B cell (primary cell): ENCODE measurements at regions not wholly inside any gene's neighbourhood (a gene's known extent, or its start where the extent isn't known, plus 50 kb on each side); places are given as distances from the start of the nearest gene placed in this dataset.

ENCODE experiments used
- ATAC-seq: fragments of 200-7000 bp; cut with Tn5 transposase; one replicate; pipeline ENCODE4 v1.10.0; 2021; ENCODE audit warnings: low read depth, mild to moderate bottlenecking, moderate number of reproducible peaks, moderate library complexity
- CTCF ChIA-PET: fragments of 350-600 bp; sonication (Branson Sonifier 250); formaldehyde crosslinking; loops from one replicate; lab custom pipeline; 2021; ENCODE audit warnings: antibody characterized with exemption, inconsistent platforms; lab: Charles Lee
- POLR2A ChIA-PET: fragments of 350-600 bp; sonication (Branson Sonifier 250); formaldehyde crosslinking; loops from one replicate; lab custom pipeline; 2021; ENCODE audit warnings: antibody characterized with exemption; lab: Charles Lee
- DNase-seq: peaks from one replicate; pipeline ENCODE4 v3.0.0; 2013
- H2AFZ ChIP-seq: 2 replicates; pipeline ENCODE4 v1.6.1; 2012; ENCODE audit warnings: mild to moderate bottlenecking, low read depth, low read length; ENCODE audit not compliant: insufficient read depth, poor library complexity, severe bottlenecking
- H3K27ac ChIP-seq, 2 donors: 1 replicate in 1 of 2; 2 replicates in 1 of 2; pipeline ENCODE4 v1.5.1; 2012 to 2013; ENCODE audit warnings: low read length in 2 of 2, mild to moderate bottlenecking in 2 of 2, moderate library complexity in 1 of 2
- H3K27me3 ChIP-seq, 4 experiments: fragments of 200-600 bp in 1 of 4; sonication (generic) in 1 of 4; replicated peaks in 1 of 4; 1 replicate in 2 of 4; 2 replicates in 2 of 4; pipeline versions ENCODE4 v1.6.1 to v1.7.0; 2013 to 2016; ENCODE audit warnings: low read length in 3 of 4, mild to moderate bottlenecking in 2 of 4, mixed read lengths in 1 of 4, moderate library complexity in 1 of 4; ENCODE audit not compliant: insufficient read depth in 4 of 4, control insufficient read depth in 3 of 4; ENCODE audit errors: control extremely low read depth in 1 of 4
- H3K36me3 ChIP-seq, 2 experiments: replicated peaks in 1 of 2; 1 replicate in 1 of 2; 2 replicates in 1 of 2; pipeline versions ENCODE4 v1.6.1 to v1.7.1; 2013; ENCODE audit warnings: low read length in 1 of 2; ENCODE audit not compliant: insufficient read depth in 2 of 2, control insufficient read depth in 1 of 2; ENCODE audit errors: control extremely low read depth in 1 of 2, extremely low read depth in 1 of 2
- H3K4me1 ChIP-seq, 2 donors: fragments of 200-600 bp in 1 of 2; sonication (generic) in 1 of 2; 1 replicate in 1 of 2; 2 replicates in 1 of 2; pipeline versions ENCODE4 v1.5.1 to v1.6.1; 2013 to 2017; ENCODE audit warnings: low read length in 2 of 2; ENCODE audit not compliant: control insufficient read depth in 2 of 2, insufficient read depth in 2 of 2
- H3K4me2 ChIP-seq: replicated peaks from 2 replicates; pipeline ENCODE3; 2012; ENCODE audit warnings: mild to moderate bottlenecking, low read depth, low read length; ENCODE audit not compliant: poor library complexity, severe bottlenecking
- H3K4me3 ChIP-seq, 5 experiments: fragments of 200-600 bp in 1 of 5; sonication (generic) in 1 of 5; 1 replicate in 3 of 5; 2 replicates in 2 of 5; pipeline versions ENCODE4 v1.5.1 to v1.7.0; 2011 to 2016; ENCODE audit warnings: low read length in 4 of 5, mild to moderate bottlenecking in 4 of 5, low read depth in 2 of 5, control low read depth in 1 of 5, moderate library complexity in 1 of 5; ENCODE audit not compliant: insufficient read depth in 1 of 5; ENCODE audit errors: control extremely low read depth in 1 of 5, extremely low read depth in 1 of 5
- H3K79me2 ChIP-seq: fragments of 200-600 bp; sonication (generic); one replicate; pipeline ENCODE4 v1.6.0; 2016; ENCODE audit warnings: low read length; ENCODE audit not compliant: control insufficient read depth, insufficient read depth
- H3K9ac ChIP-seq: fragments of 200-600 bp; sonication (generic); 2 replicates; pipeline ENCODE4 v1.6.1; 2017; ENCODE audit warnings: mild to moderate bottlenecking, low read length, moderate library complexity
- H3K9me3 ChIP-seq, 3 donors: one replicate each; pipeline versions ENCODE4 v1.6.1 to v1.7.1; 2013; ENCODE audit warnings: low read length in 2 of 3; ENCODE audit not compliant: control insufficient read depth in 2 of 3, insufficient read depth in 1 of 3; ENCODE audit errors: control extremely low read depth in 1 of 3
- H4K20me1 ChIP-seq: 2 replicates; pipeline ENCODE4 v1.6.0; 2012; ENCODE audit warnings: mild to moderate bottlenecking, low read length; ENCODE audit not compliant: insufficient read depth, control insufficient read depth, poor library complexity, severe bottlenecking
- H3K27ac Mint-ChIP-seq: one replicate; pipeline ENCODE4 v1.8.0; 2021; ENCODE audit warnings: mixed read lengths
- H3K27me3 Mint-ChIP-seq: one replicate; pipeline ENCODE4 v1.8.0; 2021; ENCODE audit warnings: mixed read lengths
- H3K4me1 Mint-ChIP-seq: one replicate; pipeline ENCODE4 v1.8.0; 2021; ENCODE audit warnings: mixed read lengths
- H3K4me3 Mint-ChIP-seq: one replicate; pipeline ENCODE4 v1.8.0; 2021; ENCODE audit warnings: mixed read lengths
- H3K9me3 Mint-ChIP-seq: one replicate; pipeline ENCODE4 v1.8.0; 2022; ENCODE audit warnings: mixed read lengths; ENCODE audit not compliant: insufficient read depth
- EZH2 ChIP-seq: IDR thresholded peaks from 2 replicates; pipeline ENCODE4 v1.6.1; 2012; ENCODE audit warnings: borderline replicate concordance, low read depth, mild to moderate bottlenecking, moderate library complexity, low read length; ENCODE audit not compliant: insufficient read depth, poor library complexity, severe bottlenecking
- WGBS: methylation state at CpG from one replicate; pipeline ENCODE4 v1.1.5; 2013; ENCODE audit warnings: missing lambda C conversion rate; ENCODE audit not compliant: insufficient coverage; 5-methylcytosine and 5-hydroxymethylcytosine counted together
- intact Hi-C: fragments of 100-400 bp; cut with micrococcal nuclease; formaldehyde crosslinking; loops from one replicate; pipeline ENCODE4 v1.10.0; 2022
- TF ChIP-seq, protein P1 (sequence below): fragments of 200-600 bp; IDR thresholded peaks from one replicate; pipeline ENCODE4 v1.8.0; 2022; ENCODE audit warnings: antibody characterized with exemption, mild to moderate bottlenecking

DNA sequence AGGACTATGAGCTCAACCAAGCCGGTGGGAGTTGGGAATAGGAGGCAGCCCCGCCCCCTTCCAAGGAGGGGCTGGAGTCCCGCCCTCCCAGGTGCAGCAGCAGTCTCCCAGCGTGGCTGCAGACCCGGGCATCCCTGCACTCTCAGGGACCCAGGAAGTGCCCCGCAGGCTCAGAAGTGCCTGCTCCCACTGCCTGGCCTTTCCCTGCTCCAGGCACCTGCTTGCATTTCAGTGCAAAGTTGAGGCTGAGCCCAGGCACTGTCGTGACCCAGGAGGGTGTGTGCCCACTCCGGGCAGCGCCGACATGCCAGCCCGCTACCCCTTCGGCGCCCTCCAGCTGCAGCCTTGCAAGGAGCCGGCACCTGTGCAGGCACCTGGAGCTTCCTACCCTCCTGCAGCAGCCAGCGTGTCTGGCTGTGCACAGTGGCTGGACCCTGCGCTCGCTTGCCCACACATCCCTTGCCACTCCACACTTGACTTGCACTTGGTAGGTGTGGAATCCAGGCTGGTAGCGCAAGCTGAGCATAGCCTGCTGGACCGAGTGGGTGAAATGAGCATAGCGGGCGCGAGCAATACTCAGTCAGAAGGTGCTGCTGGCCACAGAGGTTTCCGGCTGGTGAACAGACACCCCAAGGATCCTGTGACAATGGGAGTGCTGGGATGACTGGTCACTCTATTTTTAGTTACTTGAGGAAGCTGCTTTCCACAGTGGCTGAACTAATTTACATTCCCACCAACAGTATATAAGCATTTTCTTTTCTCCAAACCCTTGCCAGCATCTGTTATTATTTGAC, 236.3 kb downstream of the PCDH10 start:
- Histone ChIP-seq H3K27me3 (no peaks in the 10 kb centered on the region), H3K9ac (no peak overlapping the region), H3K4me2 (no peak overlapping the region), H3K36me3 (no peaks in the 10 kb centered on the region), H2AFZ (no peak overlapping the region), H3K79me2 (no peaks in the 10 kb centered on the region), H3K4me1 (no peaks in the 10 kb centered on the region), H3K27ac (no peak overlapping the region), H3K4me3 (no peak overlapping the region), H3K9me3 (peaks cover 0 to 8% (median 0%) of the 10 kb centered on the region in 3 donors), H4K20me1 (no peaks in the 10 kb centered on the region)
- no peak overlapping the region for H3K4me3 Mint-ChIP-seq
- ChIA-PET CTCF (no interaction called here), POLR2A (no interaction called here)
- no peak overlapping the region for H3K27ac Mint-ChIP-seq
- H3K4me1 Mint-ChIP-seq: no peaks in the 10 kb centered on the region
- no peak for TF ChIP-seq EZH2
- TF ChIP-seq, protein P1, sequence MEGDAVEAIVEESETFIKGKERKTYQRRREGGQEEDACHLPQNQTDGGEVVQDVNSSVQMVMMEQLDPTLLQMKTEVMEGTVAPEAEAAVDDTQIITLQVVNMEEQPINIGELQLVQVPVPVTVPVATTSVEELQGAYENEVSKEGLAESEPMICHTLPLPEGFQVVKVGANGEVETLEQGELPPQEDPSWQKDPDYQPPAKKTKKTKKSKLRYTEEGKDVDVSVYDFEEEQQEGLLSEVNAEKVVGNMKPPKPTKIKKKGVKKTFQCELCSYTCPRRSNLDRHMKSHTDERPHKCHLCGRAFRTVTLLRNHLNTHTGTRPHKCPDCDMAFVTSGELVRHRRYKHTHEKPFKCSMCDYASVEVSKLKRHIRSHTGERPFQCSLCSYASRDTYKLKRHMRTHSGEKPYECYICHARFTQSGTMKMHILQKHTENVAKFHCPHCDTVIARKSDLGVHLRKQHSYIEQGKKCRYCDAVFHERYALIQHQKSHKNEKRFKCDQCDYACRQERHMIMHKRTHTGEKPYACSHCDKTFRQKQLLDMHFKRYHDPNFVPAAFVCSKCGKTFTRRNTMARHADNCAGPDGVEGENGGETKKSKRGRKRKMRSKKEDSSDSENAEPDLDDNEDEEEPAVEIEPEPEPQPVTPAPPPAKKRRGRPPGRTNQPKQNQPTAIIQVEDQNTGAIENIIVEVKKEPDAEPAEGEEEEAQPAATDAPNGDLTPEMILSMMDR: no peak
- DNase-seq (no peak), ATAC-seq (no peak)
- no peaks in the 10 kb centered on the region for H3K27me3 Mint-ChIP-seq
- intact Hi-C loops: no loop called here
- 94% methylated on average over 22 of the region's 23 CpGs for WGBS
- no peaks in the 10 kb centered on the region for H3K9me3 Mint-ChIP-seq

DNA sequence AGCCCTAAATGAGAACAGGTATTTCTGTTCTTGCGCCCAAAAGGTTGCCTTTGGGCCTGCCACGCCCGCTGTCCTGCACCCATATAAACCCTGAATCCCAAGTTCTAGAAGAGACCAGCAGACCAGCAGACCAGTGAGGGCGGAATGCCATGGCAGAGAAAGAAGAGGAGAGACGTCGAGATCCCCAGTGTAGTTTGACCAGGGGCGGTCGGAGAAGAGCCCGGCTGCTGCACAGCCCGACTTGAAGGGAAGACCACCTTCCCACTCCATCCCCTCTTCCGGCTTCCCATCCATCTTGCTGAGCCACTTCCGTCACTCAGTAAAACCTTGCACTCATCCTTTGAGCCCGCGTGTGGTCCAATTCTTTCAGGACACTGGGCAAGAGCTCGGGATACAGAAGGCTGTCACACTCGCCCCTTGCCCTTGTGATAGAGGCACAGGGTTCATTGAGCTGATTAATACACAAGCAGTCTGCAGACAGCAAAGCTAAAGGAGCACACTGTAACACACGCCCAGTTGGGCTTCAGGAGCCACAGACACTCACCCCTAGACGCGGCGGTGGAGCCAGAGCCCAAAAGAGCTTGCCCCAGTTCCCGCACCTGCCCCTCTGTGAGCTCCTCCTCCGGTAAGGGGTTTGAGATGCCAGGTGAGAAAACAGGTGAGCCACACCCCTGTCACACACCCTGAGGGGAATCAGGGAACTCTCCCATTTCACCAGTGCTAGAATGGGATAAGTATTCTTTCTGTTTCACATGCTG, 230.8 kb downstream of the PCDH10 start:
- H3K4me3 ChIP-seq: no peak overlapping the region

More for the DNA sequence above, 230.8 kb downstream of the PCDH10 start:
- no peak overlapping the region for H3K27ac ChIP-seq
- intact Hi-C loops: no loop called here
- ChIA-PET CTCF (no interaction called here), POLR2A (no interaction called here)
- DNase-seq (no peak), ATAC-seq (no peak)
- H3K79me2 ChIP-seq: no peaks in the 10 kb centered on the region
- no peak for TF ChIP-seq EZH2
- TF ChIP-seq, protein P1: no peak
- Mint-ChIP-seq H3K27me3 (no peaks in the 10 kb centered on the region), H3K4me1 (no peaks in the 10 kb centered on the region), H3K9me3 (peaks cover 5% of the 10 kb centered on the region), H3K4me3 (no peak overlapping the region), H3K27ac (no peak overlapping the region)
- H3K4me1 ChIP-seq: no peaks in the 10 kb centered on the region
- no peaks in the 10 kb centered on the region for H3K36me3 ChIP-seq
- H3K27me3 ChIP-seq: no peaks in the 10 kb centered on the region
- H2AFZ ChIP-seq: no peak overlapping the region
- no peak overlapping the region for H3K9ac ChIP-seq
- H3K9me3 ChIP-seq: peaks cover 0 to 12% (median 0%) of the 10 kb centered on the region in 3 donors
- no peak overlapping the region for H3K4me2 ChIP-seq
- WGBS: 91% methylated on average over 18 of the region's 22 CpGs
- no peaks in the 10 kb centered on the region for H4K20me1 ChIP-seq
